GM12864 (cell line): ENCODE measurements at regions not wholly inside any gene's neighbourhood (a gene's known extent, or its start where the extent isn't known, plus 50 kb on each side); places are given as distances from the start of the nearest gene placed in this dataset.

Source experiments
- DNase-seq: peaks from one replicate; pipeline ENCODE4 v3.0.0-alpha.2; 2011; ENCODE audit warnings: low read depth
- H3K4me3 ChIP-seq: 2 replicates; pipeline ENCODE4 v1.5.1; 2011; ENCODE audit warnings: mild to moderate bottlenecking, low read depth, low read length, control low read depth
- CTCF ChIP-seq: IDR thresholded peaks from 2 replicates; pipeline ENCODE4 v1.5.1; 2011; ENCODE audit warnings: low read depth, mild to moderate bottlenecking, moderate library complexity, low read length, control low read depth, inconsistent platforms; ENCODE audit errors: missing control alignments

- H3K4me3 ChIP-seq, result no peak overlapping the region
- no peak for TF ChIP-seq CTCF
- no peak for DNase-seq
These were observed 51.5 kb upstream of the ARID1B start for GRCh38 chr6:156725712-156726111.

- no peak overlapping the region; the same call in 1 of the 2 replicates for H3K4me3 ChIP-seq
- peak; percentile 53 for DNase-seq
- no peak for TF ChIP-seq CTCF
These were observed 56.2 kb upstream of the ARID1B start for GRCh38 chr6:156720691-156721685.

GRCh38 chr6:156719720-156720563 lies 57.2 kb upstream of the ARID1B start:
- peak; percentile 71 for DNase-seq
- no peak for TF ChIP-seq CTCF

GRCh38 chr6:156719395-156719719 lies 57.8 kb upstream of the ARID1B start:
- no peak for TF ChIP-seq CTCF

More at GRCh38 chr6:156719720-156720563, 57.2 kb upstream of the ARID1B start:
- peak overlapping the region; percentile 41 for H3K4me3 ChIP-seq

GRCh38 chr6:156718647-156719394 lies 58.4 kb upstream of the ARID1B start:
- no peak overlapping the region; the same call in 1 of the 2 replicates for H3K4me3 ChIP-seq
- DNase-seq, result no peak

More at GRCh38 chr6:156719395-156719719, 57.8 kb upstream of the ARID1B start:
- DNase-seq, result no peak
- H3K4me3 ChIP-seq, result peak overlapping the region; percentile 41

More at GRCh38 chr6:156718647-156719394, 58.4 kb upstream of the ARID1B start:
- no peak for TF ChIP-seq CTCF
